DOHH2 (cell line): ENCODE measurements at regions not wholly inside any gene's neighbourhood (a gene's known extent, or its start where the extent isn't known, plus 50 kb on each side); places are given as distances from the start of the nearest gene placed in this dataset.

Experiments
- H3F3A ChIP-seq: fragments of 200-600 bp; sonication (generic), shearing (Covaris generic); 2 replicates; pipeline ENCODE4 v1.6.0; 2016; ENCODE audit warnings: antibody characterized with exemption, mild to moderate bottlenecking; ENCODE audit not compliant: control insufficient read depth, insufficient read depth
- H3K27ac ChIP-seq: fragments of 200-600 bp; sonication (generic); 2 replicates; pipeline ENCODE4 v1.5.1; 2014; ENCODE audit warnings: low read depth, mild to moderate bottlenecking, low read length, moderate library complexity
- H3K27me3 ChIP-seq: fragments of 200-600 bp; sonication (generic); 2 replicates; pipeline ENCODE4 v1.6.1; 2014; ENCODE audit warnings: mild to moderate bottlenecking, low read length, mixed read lengths; ENCODE audit not compliant: control insufficient read depth
- H3K36me3 ChIP-seq: fragments of 200-600 bp; sonication (generic); 2 replicates; pipeline ENCODE4 v1.6.1; 2014; ENCODE audit warnings: mild to moderate bottlenecking, low read length, moderate library complexity, mixed read lengths; ENCODE audit not compliant: control insufficient read depth
- H3K4me1 ChIP-seq: fragments of 200-600 bp; sonication (generic); 2 replicates; pipeline ENCODE4 v1.6.1; 2014; ENCODE audit warnings: mild to moderate bottlenecking, low read length, mixed read lengths; ENCODE audit not compliant: control insufficient read depth
- H3K4me2 ChIP-seq: fragments of 200-600 bp; sonication (generic); 2 replicates; pipeline ENCODE4 v1.6.0; 2014; ENCODE audit warnings: mild to moderate bottlenecking, low read length, moderate library complexity
- H3K4me3 ChIP-seq: fragments of 200-600 bp; sonication (generic); 2 replicates; pipeline ENCODE4 v1.5.1; 2014; ENCODE audit warnings: mild to moderate bottlenecking, low read length, mixed read lengths
- H3K79me2 ChIP-seq: fragments of 200-600 bp; sonication (generic); 2 replicates; pipeline ENCODE4 v1.6.1; 2014; ENCODE audit warnings: mild to moderate bottlenecking, low read length, mixed read lengths; ENCODE audit not compliant: control insufficient read depth
- H3K9me2 ChIP-seq: fragments of 200-600 bp; sonication (generic); replicated peaks from 2 replicates; pipeline ENCODE4 v1.6.1; 2014; ENCODE audit warnings: mild to moderate bottlenecking, low read length, mixed read lengths; ENCODE audit not compliant: control insufficient read depth
- H3K9me3 ChIP-seq: fragments of 200-600 bp; sonication (generic); 2 replicates; pipeline ENCODE4 v1.6.1; 2014; ENCODE audit warnings: antibody characterized with exemption, low read length, mixed read lengths; ENCODE audit not compliant: control insufficient read depth, insufficient read depth
- H4K20me1 ChIP-seq: fragments of 200-600 bp; sonication (generic); 2 replicates; pipeline ENCODE4 v1.6.0; 2014; ENCODE audit warnings: low read depth, mild to moderate bottlenecking, antibody characterized with exemption, low read length, moderate library complexity; ENCODE audit not compliant: control insufficient read depth, insufficient read depth
- CTCF ChIP-seq: fragments of 200-600 bp; sonication (generic); IDR thresholded peaks from one replicate; pipeline ENCODE4 v1.5.1; 2014; ENCODE audit warnings: antibody characterized with exemption, mild to moderate bottlenecking, low read depth, low read length; ENCODE audit not compliant: poor library complexity, severe bottlenecking
- EZH2phosphoT487 ChIP-seq: fragments of 200-600 bp; sonication (generic); IDR thresholded peaks from 2 replicates; pipeline ENCODE4 v1.6.1; 2017; ENCODE audit warnings: borderline replicate concordance, mild to moderate bottlenecking, antibody characterized with exemption, low read length, moderate library complexity, mixed read lengths

DNA sequence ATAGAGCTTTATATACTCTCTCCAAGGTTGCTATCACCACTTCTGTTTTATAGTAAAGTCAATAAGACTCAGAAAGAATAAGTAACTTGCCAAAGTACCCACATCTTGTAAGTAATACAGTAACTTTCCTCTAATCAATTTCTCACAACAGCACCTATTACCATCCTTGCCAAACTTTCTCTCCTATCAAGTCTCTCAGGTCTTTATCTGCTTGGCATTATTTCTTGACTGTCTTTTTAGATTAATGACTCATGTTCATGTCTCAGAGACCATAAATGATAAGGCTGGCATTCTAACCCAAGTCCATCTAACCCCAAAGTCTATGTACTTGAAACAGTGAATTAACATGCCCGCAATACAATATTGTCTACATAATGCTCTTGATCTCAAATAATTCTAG is 618.0 kb upstream of the ZEB2 start:
- Histone ChIP-seq H3K27ac (no peak overlapping the region), H3K4me1 (no peaks in the 10 kb centered on the region), H3K27me3 (no peaks in the 10 kb centered on the region), H3K36me3 (no peaks in the 10 kb centered on the region), H3K9me2 (no peaks in the 10 kb centered on the region), H3K79me2 (no peaks in the 10 kb centered on the region), H3K4me2 (no peak overlapping the region), H3K4me3 (no peak overlapping the region), H3F3A (no peaks in the 10 kb centered on the region), H3K9me3 (peaks cover 4% of the 10 kb centered on the region; the same call in 1 of the 2 replicates), H4K20me1 (no peaks in the 10 kb centered on the region)
- no peak for TF ChIP-seq EZH2phosphoT487
- no peak for TF ChIP-seq CTCF

DNA sequence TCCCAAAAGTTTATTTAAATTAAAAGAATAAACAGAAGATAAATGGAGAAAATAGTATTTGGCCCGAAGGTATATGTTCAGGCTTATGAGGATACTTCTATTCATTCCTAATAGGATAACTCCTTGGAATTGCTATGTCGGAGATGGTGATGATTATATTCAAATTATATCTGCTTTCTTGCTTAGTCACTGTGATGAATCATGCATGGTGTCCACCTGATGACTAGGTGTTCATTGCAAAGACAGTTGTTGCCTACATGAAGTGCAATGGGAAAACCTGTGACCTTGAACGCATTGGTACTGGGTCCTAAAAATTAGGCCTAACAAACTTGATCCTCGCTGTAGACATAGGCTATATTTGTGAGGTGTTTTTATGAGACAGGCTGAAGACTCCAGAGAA is 617.3 kb upstream of the ZEB2 start:
- TF ChIP-seq EZH2phosphoT487 (no peak), CTCF (no peak)
- Histone ChIP-seq H3K9me3 (peaks cover 4% of the 10 kb centered on the region; the same call in 1 of the 2 replicates), H3F3A (no peaks in the 10 kb centered on the region), H3K4me1 (no peaks in the 10 kb centered on the region), H4K20me1 (no peaks in the 10 kb centered on the region), H3K36me3 (no peaks in the 10 kb centered on the region), H3K79me2 (no peaks in the 10 kb centered on the region), H3K27ac (no peak overlapping the region), H3K4me3 (no peak overlapping the region), H3K9me2 (no peaks in the 10 kb centered on the region), H3K27me3 (no peaks in the 10 kb centered on the region), H3K4me2 (no peak overlapping the region)

GRCh38 chr2:145136702-145137101 is 616.8 kb upstream of the ZEB2 start:
- no peak for TF ChIP-seq EZH2phosphoT487
- TF ChIP-seq CTCF, result no peak
- H3K4me1 ChIP-seq, result no peaks in the 10 kb centered on the region

More at GRCh38 chr2:145136702-145137101, 616.8 kb upstream of the ZEB2 start:
- no peaks in the 10 kb centered on the region for H3K27me3 ChIP-seq
- no peak overlapping the region for H3K27ac ChIP-seq
- no peaks in the 10 kb centered on the region for H3K79me2 ChIP-seq
- no peaks in the 10 kb centered on the region for H3K9me2 ChIP-seq
- peaks cover 4% of the 10 kb centered on the region; the same call in 1 of the 2 replicates for H3K9me3 ChIP-seq
- no peaks in the 10 kb centered on the region for H3F3A ChIP-seq
- no peak overlapping the region for H3K4me3 ChIP-seq
- no peak overlapping the region for H3K4me2 ChIP-seq
- H4K20me1 ChIP-seq, result no peaks in the 10 kb centered on the region
- no peaks in the 10 kb centered on the region for H3K36me3 ChIP-seq
